HT-29 (cell line): ENCODE measurements at regions not wholly inside any gene's neighbourhood (a gene's known extent, or its start where the extent isn't known, plus 50 kb on each side); places are given as distances from the start of the nearest gene placed in this dataset.

ENCODE experiments used
- DNase-seq: peaks from one replicate; pipeline ENCODE4 v3.0.0-alpha.2; 2015; ENCODE audit warnings: low spot score

DNA sequence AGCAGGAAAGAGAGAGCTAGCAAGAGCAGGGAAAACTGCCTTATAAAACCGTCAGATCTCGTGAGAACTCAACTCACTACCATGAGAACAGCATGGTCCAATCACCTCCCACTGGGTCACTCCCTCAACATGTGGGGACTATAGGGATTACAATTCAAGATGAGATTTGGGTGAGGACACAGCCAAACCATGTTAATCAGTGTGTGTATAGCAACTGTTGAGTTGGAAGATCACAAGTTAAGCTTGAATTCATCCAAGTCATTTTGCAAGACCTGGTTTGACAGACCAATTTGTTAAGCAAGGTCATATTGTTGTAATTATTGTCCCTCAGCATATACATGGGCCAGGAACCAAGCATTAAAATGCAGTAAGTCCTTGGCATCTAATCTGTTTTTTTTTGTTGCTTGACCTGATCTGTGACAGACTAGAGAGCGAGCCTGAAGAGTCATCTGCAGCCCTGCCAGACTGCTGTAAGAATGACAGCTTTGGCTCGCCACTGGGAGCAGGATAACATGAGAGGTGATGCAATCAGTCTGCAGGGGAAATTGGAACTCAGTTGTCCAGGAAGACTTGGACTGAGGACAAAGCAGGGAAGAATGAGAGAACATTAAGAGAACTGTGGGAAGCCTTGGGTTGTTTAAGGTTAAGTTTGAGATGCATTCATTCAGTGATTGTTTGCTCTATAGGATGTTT is 297.6 kb upstream of the SEL1L start:
- no peak for DNase-seq

DNA sequence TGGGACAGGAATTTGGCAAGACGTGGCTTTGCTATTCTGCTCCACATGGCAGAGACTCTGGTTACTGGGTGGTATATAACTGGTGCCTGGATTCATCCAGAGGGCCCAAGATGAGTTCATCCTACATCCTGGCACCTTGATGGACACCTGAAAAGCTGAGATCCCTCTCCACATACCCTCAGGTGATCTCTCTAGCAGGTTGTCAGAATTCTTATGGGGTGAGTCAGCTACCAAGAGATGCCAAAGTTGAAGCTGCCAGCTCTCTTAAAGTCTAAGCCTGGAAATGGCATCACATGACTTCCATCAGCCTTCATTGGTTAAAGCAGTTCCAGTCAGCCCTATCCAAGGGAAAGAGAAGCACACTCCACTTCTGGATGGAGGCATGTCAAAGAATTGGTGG is 300.7 kb upstream of the SEL1L start:
- DNase-seq, result no peak

DNA sequence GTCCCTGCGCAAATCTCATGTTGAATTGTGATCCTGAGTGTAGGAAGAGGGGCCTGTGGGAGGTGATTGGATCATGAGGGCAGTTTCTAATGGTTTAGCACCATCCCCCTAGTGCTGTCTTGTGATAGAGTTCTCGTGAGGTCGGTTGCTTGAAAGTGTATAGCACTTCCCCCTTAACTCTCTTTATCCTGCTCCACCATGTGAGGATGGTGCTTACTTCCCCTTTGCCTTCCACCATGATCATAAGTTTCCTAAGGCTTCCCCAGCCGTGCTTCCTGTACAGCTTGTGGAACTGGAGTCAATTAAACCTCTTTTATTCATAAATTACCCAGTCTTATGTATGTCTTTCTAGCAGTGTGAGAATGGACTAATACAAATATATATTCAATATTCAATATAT is 303.7 kb upstream of the SEL1L start:
- DNase-seq, result no peak

DNA sequence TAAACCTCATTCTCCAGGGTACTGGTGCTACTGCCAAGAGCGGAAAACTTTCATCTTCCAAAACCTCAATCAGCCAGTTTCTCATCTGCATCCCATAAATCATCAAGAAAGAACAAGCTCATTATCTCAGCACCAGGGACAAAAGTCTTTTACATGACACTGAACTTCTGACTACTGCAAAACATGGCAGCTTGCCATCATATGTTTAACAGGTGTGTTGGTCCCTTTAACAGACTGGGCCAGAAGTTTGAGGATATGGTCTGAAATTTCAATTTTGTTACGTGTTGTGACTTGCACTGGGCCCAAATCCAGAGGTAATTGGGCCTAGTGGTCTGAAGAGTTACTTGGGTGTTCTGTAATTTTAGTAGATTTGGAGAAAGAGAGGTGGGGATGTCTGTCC is 305.4 kb upstream of the SEL1L start:
- DNase-seq, result no peak

DNA sequence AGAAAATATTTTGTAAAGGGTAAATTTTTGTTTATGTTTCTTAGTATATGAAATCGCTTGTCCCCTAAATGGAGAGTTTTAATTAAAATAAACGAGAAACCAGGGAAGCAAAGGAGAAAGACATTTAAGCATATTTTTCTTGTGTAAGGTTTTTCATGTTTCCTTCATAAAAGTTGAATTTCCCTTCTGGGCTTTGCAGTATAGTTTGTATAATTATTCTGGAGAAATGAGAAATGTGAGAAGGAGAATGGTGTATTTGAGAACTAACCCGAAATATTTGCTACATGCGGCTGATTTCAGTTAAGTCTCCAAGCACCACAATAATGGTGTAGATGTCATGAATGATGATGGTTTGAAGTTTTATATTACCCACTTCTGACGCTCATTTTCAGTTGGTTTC is 307.7 kb upstream of the SEL1L start:
- no peak for DNase-seq

DNA sequence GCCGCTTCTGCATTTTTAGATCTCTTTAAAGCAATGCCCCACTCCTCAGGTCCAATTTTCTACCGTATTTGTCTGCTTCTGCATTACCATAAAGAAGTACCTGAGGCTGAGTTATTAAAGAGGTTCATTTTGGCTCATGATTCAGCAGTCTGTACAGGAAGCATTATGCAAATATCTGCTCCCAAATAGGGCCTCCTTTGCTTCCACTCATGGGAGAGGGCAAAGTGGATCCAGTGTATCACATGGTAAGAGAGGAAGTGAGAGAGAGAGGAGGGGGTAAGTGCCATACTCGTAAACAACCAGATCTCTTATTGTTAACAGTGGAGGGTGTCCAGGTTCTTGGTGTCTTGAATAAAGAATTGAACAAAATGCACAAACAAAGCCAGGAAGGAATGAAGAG is 316.1 kb upstream of the SEL1L start:
- DNase-seq, result no peak

DNA sequence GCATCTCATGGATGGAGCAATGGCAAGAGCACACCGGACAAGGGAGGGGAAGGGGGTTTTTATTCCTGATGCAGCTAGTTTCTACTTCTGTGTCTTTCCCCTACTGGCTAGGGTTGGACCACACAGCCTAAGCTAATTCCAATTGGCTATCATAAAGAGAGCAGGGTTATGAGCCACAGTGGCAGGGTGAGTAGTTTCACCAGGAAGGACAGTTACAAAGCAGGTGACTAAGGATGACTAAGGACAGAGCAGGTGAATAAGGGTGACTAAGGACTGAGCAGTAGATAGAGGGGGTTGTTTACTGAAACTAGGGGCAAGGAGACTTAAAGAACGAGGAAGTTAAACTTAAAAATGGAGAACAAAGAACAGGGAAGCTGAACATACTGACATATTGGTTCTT is 321.4 kb upstream of the SEL1L start:
- no peak for DNase-seq

DNA sequence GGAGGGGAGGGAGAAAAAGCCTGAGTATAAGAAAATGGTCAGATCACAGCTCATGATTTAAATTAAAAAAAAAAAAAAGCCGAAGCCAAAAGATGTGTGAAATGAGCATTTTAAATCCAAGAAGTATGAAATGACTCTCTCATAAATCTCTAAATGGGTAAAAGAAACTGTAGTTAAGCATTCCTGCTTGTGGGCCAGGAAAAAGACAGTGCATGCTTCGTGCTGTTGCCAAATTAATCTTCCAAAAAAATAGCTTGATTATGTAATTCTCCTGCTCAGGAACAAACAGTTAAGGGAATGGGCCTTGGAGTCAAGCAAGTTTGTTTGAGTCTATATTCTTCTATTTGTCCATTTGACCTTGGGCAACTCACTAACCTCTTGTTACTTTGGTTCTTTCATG is 325.4 kb upstream of the SEL1L start:
- DNase-seq, result no peak

DNA sequence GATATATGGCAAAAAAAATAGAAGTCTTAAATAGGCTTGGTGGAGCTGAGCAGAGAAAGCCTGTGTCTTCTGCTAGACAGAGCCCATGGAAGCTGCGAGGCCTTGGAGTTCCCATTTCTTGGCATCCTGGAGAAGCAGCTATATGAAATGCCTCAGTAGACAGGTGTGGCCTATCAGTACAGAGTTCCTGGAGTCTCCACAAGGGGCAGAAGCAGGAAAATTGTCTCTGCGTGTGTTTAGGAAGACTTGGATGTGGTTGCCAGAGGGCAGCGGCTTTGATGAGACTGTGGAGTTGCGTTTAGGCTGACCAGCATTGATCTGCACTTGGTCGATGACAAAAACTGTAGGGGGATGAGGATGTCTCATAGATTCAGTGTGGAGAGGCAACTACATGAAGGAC is 334.5 kb upstream of the SEL1L start:
- DNase-seq, result peak; percentile 2

DNA sequence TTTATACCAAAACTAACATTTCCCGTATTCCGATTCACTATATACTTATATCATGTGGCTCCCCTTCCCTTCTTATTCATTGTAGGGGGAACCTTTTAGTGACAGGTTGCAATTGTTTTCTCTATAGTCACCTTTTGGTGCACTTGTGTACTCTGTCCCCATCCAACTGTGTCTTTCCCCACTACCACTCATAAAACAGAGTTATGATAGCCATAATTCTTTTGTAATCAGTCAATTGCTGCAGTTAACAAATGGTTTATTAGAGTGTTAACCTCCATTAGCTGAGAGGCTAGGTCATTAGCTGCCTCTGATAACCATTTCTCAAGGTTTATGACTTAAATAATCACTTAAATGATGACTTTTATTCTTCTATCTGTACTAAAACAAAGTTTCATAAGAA is 338.1 kb upstream of the SEL1L start:
- DNase-seq, result no peak

DNA sequence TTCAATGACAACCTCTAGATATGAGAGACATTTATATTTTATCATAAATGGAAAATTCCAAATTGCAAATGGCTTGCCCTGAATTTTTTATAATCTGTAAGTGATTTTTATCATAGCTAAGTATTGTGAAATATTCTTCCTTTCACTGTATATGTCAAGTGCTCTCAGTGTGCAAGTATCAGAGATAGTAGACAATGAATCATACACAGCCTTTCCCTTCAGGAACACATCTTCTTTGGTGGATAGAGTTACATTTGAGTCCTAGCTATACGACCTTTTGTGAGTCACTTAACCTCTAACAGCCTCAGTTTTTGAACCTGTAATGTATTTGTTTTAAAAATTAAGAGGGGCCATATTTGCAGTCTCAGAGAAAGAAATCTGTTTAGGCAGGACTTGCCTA is 350.7 kb upstream of the SEL1L start:
- DNase-seq, result no peak

DNA sequence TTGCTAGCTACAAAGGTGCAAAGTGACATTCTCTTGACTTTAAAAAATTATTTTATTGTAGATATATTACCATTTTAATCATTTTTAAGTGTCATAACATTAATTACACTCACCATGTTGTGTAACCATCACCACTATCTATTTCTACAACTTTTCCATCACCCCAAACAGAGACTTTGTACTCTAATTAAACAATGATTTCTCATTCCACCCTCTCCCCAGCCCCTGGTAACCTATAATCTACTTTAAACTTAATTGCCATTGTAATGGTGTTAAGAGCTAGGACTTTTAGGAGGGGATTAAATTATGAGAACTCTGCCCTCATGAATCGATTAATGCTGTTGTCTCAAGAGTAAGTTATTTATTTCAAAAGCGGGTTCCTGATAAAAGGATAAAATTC is 352.9 kb upstream of the SEL1L start:
- no peak for DNase-seq

DNA sequence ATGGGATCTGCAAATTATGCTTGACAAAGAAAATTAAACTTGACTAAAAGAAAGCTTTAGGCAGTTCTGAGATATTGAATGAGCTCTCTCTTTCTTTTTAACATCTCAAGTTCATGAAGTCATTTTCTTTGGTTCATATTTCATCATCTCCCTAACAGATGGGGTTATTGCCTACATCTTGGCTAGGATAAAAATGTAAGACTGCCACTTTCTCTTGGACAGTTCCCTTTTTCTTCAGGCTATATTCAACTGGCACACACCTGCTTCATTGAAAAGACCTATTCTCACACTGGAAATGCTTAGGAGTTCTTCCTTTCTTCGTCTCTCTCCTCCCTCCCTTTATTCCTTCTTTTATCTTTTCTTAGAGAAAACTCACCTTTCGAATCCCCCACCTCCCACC is 355.9 kb upstream of the SEL1L start:
- no peak for DNase-seq

DNA sequence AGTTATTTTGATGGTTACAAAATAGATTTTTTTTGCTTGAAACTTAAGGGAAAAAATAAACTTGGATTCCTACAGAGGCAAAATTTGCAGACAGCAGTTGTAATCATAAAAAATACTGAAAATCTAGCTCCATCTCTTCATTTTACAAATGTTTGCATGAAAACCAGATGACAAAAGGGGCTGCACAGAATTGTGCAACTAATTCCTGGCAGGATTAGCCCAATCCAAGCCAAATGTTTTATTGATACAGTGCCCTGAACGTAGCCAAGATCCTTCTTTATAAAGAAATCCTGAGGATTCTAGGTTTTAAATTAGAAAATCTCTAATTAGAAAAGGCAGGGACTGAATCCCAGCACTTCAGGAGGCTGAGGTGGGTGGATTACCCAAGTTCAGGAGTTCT is 356.4 kb upstream of the SEL1L start:
- DNase-seq, result no peak

DNA sequence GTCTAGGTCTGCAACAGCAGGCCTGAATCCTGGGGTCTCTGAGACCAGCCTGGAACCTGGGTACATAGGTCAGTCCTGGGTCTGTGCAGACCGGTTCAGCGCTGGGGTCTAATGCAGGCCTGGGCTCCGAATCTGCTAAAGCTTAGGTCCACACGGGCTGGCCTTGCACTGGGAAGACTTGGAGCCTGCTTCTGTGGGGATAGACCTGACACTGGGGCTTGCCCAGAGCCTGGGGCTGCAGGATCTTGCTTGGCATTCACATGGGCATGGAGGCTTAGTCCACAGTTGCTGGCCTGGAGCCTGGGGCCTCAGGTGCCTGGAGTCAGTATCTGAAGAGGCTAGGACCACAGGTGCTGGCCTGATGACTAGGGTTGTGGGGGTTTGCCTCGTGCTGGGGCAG is 369.8 kb upstream of the SEL1L start:
- DNase-seq, result no peak

DNA sequence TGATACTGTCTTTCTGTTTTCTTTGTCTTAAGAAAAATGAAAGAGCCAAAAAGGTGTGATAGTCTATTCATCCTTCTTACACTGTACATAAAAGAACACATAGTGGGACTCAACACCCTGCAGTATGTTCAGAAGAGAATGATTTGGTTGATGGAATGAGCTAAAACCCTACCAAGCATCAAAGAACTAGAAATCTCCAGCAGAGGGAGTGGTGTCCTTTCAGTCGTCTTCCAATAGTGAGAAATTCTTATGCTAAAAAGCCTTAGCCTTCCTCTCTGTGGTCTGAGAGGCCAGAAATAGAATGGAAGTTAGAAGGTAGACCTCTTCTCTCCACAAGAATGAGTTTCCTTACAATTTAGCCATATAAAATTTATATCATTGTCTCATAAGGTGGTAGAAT is 393.4 kb upstream of the SEL1L start:
- DNase-seq, result peak; percentile 18

DNA sequence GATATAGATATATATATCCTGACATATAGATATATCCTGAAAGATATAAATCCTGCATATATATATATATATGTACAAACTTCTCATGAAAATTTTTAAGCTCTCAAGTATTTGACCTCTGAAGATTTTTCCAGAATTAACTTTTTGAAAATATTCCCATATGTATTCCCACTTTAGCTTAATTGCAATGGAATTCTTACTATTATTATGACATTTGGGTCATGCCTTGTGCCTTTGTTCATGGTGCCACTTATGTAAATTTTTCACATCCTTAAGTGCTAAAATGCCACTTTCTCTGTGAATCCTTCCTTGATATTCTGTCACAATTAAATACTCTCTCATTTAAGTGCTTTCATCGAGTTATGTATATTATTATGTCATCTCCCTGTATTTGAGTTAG is 398.2 kb upstream of the SEL1L start:
- no peak for DNase-seq

DNA sequence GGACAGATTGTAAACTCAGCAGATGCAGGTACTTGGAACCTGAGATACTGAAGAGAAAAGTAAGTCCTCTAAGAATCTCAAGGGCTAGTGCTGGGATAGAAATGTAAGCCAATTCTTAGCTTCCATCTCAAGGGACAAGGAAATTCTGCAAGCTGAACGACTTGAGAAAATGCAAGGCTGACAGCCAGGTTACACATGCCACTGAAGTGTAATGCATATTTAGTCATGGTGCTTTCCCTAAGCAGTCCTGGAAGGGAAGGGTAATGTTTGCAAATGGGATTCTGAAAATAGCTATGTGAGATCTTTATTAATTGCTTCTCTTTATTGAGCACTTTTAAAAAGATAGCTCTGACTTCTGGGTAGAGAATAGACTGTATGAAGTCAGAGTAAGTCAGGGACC is 402.7 kb upstream of the SEL1L start:
- no peak for DNase-seq

DNA sequence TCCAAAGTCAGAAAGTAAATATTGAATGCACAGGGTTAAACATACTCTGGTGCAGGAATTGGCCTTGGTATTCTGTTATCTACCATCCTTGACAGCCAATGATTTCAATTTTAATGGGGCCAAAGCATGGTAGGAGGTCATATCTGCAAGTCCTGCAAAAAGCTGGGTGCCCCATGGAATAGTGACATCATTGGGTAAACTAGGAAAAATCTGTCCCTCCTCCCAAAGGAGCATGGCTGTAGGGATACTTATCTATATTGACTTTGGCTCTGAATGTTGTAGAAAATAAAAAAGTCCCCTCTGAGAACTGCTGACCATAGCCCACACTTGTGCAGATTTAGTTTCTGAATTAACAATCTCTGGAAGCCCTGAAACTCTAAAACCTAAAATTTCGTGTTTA is 403.2 kb upstream of the SEL1L start:
- no peak for DNase-seq

DNA sequence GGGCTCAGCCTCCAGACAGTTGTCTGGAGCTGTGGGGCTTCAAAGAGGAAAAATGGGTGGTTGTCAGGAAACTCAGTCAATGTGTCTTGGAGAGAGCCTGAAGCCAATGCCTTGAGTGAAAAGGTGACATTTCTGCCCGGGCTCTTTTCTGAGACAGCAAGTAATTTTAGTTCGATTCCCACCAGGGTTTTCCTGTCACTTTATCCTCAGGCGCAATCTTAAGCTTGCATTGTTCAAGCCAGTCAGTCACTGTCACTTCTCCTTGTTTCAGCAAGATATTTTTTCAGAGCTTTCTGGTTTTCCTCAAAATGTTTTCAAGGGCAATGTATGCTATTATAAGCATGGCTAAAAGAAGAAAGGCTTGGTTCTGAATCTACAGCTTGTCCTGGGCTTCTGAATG is 404.7 kb upstream of the SEL1L start:
- DNase-seq, result no peak

DNA sequence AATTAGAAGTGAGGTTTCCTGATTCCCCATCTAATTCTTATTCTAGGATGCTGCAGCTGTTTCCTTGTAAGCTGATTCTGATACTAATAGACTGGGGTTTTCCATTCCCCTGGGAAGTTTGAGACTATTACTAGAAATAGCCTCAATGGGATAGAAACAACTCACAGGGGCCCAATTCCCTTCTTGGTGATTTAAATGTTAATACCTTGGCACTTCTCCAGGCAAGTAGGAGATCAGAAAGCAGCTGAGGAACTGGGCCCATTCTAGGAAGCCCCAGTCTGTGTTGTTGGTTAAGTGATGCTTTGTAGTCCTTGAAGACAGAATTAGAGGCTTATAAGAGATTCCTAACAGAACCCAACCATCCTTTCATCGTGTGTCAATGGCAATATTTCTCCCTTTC is 407.0 kb upstream of the SEL1L start:
- no peak for DNase-seq

DNA sequence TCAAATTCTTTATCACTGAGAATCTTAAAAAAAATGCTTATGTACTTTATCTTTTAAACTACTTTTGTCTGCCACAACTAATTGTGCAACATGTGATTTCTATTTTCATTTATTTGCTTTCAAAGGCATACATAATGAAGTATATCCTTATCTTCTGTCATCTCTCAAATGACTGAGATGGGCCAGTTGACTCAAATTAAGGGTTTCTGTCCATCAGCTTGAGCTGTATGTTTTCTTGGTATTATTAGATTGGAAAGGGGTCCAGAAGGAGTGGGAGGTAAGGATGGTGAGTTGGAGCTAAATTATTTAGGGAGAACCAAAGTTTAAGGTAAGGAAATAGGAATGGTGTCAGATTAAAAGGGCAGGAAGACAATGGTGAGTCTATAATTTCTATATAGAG is 408.4 kb upstream of the SEL1L start:
- no peak for DNase-seq

DNA sequence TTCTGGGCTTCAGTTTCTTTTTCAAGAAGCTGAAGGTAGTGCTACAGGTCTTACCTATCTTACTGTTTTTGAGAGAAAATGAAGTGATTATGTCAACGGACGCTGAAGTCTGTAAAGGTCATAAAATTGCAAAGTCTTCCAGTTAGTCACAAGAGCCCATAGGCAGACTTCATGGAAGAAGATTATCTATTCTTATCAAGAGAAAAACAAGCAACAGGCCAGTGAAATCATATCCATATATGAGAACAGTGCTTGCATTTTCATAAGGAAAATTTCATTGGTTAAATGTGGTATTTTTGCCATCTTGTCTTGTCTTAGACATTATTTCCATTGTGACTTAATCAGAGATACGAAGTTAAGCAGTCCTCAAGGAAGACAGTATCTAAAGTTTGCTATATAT is 412.7 kb upstream of the SEL1L start:
- no peak for DNase-seq
